ENCODE measurements at regions not wholly inside any gene's neighbourhood (a gene's known extent, or its start where the extent isn't known, plus 50 kb on each side); places are given as distances from the start of the nearest gene placed in this dataset.

DNA sequence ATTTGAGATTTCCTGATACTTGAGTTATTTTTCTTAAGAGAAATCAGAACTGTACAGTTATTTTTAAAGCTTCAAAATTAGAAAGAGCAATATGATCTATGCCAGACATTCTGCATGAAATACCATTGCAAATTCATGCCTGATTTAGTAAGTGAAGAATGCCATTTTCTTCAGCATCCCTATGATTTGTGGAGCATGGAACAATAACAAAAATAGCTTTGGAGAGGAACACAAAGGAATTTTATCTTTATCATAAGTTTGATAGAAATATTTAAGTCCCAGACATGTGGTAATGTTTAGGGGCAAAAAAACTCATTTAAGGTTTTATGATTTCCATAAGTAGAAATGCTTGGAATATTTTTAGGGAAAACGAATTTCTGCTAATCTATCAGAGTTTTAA is 1863.4 kb downstream of the EFNA5 start:
- TF ChIP-seq POLR2A (IDR thresholded peaks at IDR 0.05) (no peak), EP300 (IDR thresholded peaks at IDR 0.05) (no peak)
